ENCODE measurements at regions not wholly inside any gene's neighbourhood (a gene's known extent, or its start where the extent isn't known, plus 50 kb on each side); places are given as distances from the start of the nearest gene placed in this dataset.

DNA sequence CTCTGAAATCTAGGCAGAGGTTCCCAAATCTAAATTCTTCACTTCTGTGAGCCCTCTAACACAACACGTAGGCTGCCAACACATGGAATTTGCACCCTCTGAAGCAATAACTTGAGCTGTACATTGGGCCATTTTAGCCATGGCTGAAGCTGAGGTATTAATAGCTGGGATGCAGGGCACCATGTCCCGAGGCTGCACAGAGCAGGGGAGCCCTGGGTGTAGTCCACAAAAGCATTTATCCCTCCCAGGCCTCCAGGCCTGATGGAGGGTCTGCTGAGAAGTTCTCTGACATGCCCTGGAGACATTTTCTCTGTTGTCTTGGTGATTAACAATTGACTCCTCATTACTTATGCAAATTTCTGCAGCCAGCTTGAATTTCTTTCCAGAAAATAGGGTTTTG is 127.9 kb downstream of the PABPC4L start:
- ChIA-PET POLR2A (no interaction called here), CTCF (interaction anchor here (1.5 to 2.1 kb wide), 2 partner anchors 704 to 927 kb away, joined by 4 to 6 read pairs; no protein-coding TSS in a partner anchor)
- H3K27me3 ChIP-seq (ENCODE audit: control insufficient read depth in 2 of 2, insufficient read depth in 2 of 2, low read length in 2 of 2): no peaks in the 10 kb centered on the region
- H3K4me3 ChIP-seq (replicated peaks in 1 of 3; ENCODE audit: insufficient read depth in 1 of 3, low read depth in 1 of 3, low read length in 3 of 3): no peak overlapping the region
- no TSS peak for BruUV-seq (replicated peaks)
- H4K20me1 ChIP-seq (replicated peaks; ENCODE audit: control insufficient read depth, extremely low read depth, insufficient read depth, low read length): no peaks in the 10 kb centered on the region
- H3K9me3 ChIP-seq (replicated peaks; ENCODE audit: control insufficient read depth, insufficient read depth, low read length): no peaks in the 10 kb centered on the region
- H3K79me2 ChIP-seq (ENCODE audit: control insufficient read depth, insufficient read depth, low read length): no peaks in the 10 kb centered on the region
- no peak overlapping the region for H2AFZ ChIP-seq (ENCODE audit: low read depth, low read length)
- DNase-seq (ENCODE audit: low read depth, low spot score) (no peak), FAIRE-seq (no peak)
- TF ChIP-seq GATA2 (IDR thresholded peaks at IDR 0.05; ENCODE audit: insufficient read depth, insufficient read length, low read depth, low read length): no peak
- TF ChIP-seq POLR2AphosphoS5 (IDR thresholded peaks at IDR 0.05; ENCODE audit: insufficient read depth, low read depth, low read length): no peak
- TF ChIP-seq, protein P1, sequence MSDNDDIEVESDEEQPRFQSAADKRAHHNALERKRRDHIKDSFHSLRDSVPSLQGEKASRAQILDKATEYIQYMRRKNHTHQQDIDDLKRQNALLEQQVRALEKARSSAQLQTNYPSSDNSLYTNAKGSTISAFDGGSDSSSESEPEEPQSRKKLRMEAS (IDR thresholded peaks at IDR 0.05; ENCODE audit: insufficient read depth, insufficient read length): no peak
- no peak for TF ChIP-seq EZH2 (IDR thresholded peaks at IDR 0.05; ENCODE audit: borderline replicate concordance, low read depth, low read length, severe bottlenecking)
- TF ChIP-seq, protein P2, sequence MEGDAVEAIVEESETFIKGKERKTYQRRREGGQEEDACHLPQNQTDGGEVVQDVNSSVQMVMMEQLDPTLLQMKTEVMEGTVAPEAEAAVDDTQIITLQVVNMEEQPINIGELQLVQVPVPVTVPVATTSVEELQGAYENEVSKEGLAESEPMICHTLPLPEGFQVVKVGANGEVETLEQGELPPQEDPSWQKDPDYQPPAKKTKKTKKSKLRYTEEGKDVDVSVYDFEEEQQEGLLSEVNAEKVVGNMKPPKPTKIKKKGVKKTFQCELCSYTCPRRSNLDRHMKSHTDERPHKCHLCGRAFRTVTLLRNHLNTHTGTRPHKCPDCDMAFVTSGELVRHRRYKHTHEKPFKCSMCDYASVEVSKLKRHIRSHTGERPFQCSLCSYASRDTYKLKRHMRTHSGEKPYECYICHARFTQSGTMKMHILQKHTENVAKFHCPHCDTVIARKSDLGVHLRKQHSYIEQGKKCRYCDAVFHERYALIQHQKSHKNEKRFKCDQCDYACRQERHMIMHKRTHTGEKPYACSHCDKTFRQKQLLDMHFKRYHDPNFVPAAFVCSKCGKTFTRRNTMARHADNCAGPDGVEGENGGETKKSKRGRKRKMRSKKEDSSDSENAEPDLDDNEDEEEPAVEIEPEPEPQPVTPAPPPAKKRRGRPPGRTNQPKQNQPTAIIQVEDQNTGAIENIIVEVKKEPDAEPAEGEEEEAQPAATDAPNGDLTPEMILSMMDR (IDR thresholded peaks at IDR 0.05; ENCODE audit: extremely low read depth in 1 of 2, insufficient read depth in 1 of 2, low read depth in 1 of 2, low read length in 2 of 2): no peak
- no peak for TF ChIP-seq MYC (IDR thresholded peaks at IDR 0.05; ENCODE audit: low read depth, low read length)
- no peak for TF ChIP-seq POLR2A (IDR thresholded peaks at IDR 0.05; ENCODE audit: low read depth, low read length)
- TF ChIP-seq FOS (IDR thresholded peaks at IDR 0.05; ENCODE audit: borderline replicate concordance, insufficient read depth, low read length): no peak
- no peak for TF ChIP-seq JUN (IDR thresholded peaks at IDR 0.05; ENCODE audit: borderline replicate concordance, insufficient read depth, insufficient read length, low read depth)
- H3K27ac ChIP-seq (ENCODE audit: insufficient read depth, low read depth, low read length): no peak overlapping the region
- H3K36me3 ChIP-seq (ENCODE audit: control insufficient read depth in 2 of 2, extremely low read depth in 1 of 2, insufficient read depth in 2 of 2, low read length in 2 of 2): no peaks in the 10 kb centered on the region
- H3K4me2 ChIP-seq (ENCODE audit: insufficient read depth, low read length): no peak overlapping the region
- dilution Hi-C loops (cut with MboI; ENCODE audit: extremely low pct_ligation_motif_present, low sequenced_read_pairs): no loop called here
- H3K9ac ChIP-seq (replicated peaks; ENCODE audit: extremely low read depth, insufficient read depth, low read length): no peak overlapping the region
- H3K4me1 ChIP-seq (ENCODE audit: control insufficient read depth, extremely low read depth, insufficient read depth, low read length): no peaks in the 10 kb centered on the region
- no peaks in the 10 kb centered on the region for H3K9me1 ChIP-seq (replicated peaks; ENCODE audit: control insufficient read depth, extremely low read depth, insufficient read depth, low read length)
- intact Hi-C loops (cut with micrococcal nuclease): loop anchor here (5.0 kb wide), 1 partner anchor 926 kb away; the partner anchor contains the start of gene PCDH10
